ENCODE measurements at regions not wholly inside any gene's neighbourhood (a gene's known extent, or its start where the extent isn't known, plus 50 kb on each side); places are given as distances from the start of the nearest gene placed in this dataset.

DNA sequence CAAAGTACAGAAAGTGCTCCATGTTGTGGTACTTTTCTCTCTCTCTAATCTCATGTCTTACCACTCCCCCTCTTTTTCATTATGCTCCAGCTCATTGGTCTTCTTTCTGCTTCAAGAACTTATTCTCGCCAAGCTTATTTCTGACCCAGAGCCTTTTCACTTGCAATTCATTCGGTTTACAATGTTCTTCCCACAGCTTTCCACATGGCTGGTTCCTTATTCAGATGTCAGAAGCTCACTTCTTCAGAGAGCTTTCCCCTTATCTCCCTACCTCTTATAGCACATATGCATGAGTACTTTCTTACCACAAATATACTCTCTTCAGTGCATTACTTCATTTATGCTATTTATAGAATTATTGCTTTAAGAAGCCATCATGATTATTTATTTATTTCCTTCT is 338.8 kb upstream of the ATP10B start:
- no peak overlapping the region for H3K4me3 ChIP-seq (ENCODE audit: low read depth, low read length)
- DNase-seq (ENCODE audit: low read depth): no peak
- TF ChIP-seq, protein P1, sequence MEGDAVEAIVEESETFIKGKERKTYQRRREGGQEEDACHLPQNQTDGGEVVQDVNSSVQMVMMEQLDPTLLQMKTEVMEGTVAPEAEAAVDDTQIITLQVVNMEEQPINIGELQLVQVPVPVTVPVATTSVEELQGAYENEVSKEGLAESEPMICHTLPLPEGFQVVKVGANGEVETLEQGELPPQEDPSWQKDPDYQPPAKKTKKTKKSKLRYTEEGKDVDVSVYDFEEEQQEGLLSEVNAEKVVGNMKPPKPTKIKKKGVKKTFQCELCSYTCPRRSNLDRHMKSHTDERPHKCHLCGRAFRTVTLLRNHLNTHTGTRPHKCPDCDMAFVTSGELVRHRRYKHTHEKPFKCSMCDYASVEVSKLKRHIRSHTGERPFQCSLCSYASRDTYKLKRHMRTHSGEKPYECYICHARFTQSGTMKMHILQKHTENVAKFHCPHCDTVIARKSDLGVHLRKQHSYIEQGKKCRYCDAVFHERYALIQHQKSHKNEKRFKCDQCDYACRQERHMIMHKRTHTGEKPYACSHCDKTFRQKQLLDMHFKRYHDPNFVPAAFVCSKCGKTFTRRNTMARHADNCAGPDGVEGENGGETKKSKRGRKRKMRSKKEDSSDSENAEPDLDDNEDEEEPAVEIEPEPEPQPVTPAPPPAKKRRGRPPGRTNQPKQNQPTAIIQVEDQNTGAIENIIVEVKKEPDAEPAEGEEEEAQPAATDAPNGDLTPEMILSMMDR (conservative IDR thresholded peaks at IDR 0.05; ENCODE audit: low read depth, low read length): no peak

DNA sequence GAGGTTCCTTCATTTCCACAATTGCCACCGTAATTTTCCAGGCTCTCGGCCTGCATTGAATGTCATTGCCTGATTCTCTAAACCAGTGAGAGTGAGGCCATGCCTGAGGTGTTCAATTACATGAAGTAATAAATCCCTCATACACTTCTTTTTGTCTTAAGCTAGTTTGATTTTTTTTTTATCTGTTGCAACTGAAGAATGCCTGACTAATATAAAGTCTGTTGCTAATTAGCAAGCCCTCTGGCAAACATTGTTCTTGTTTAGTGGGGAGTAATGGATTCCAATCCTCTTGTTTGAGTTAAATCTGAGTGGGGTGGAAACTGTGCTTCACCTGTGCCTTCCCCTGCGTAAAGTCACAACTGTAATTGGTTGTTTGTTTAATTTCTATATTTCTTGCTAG is 338.1 kb upstream of the ATP10B start:
- DNase-seq (ENCODE audit: low read depth): no peak
- TF ChIP-seq, protein P1 (conservative IDR thresholded peaks at IDR 0.05; ENCODE audit: low read depth, low read length): no peak
- H3K4me3 ChIP-seq (ENCODE audit: low read depth, low read length): no peak overlapping the region

DNA sequence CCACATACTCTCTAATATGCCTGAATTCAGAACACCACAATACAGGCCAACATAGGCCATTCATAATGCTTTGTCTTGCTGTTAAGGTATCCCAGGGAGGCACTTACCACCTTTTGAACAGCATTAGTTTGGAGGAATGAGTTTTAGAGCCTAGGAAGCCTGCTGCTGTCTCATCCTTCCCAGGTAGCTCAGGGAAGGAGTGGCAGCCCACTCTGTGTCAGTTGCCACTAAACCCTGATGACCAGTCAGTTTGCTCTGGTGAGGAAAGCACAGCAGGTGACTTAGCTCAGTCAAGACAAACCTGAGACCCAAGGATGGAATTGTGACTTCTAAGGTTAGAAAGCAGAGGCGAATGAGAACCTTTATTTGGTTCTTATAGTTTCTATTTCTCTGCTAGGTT is 337.4 kb upstream of the ATP10B start:
- DNase-seq (ENCODE audit: low read depth): no peak
- TF ChIP-seq, protein P1 (conservative IDR thresholded peaks at IDR 0.05; ENCODE audit: low read depth, low read length): no peak
- no peak overlapping the region for H3K4me3 ChIP-seq (ENCODE audit: low read depth, low read length)

DNA sequence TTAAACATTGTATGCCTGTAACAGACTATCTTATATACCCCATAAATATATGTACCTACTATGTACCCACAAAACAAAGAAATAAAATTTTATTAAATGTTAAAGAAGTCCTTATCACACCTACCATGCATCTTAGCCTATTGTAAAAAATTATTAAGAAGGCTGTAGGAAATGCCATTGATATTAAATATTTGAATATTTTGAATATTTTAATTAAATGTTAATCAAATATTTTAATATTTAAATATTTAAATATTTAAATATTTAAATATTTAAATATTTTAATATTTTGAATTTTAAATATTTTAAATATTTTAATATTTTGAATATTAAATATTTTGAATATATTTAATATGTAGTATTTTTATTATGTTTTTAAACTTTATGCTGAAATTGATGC is 331.5 kb upstream of the ATP10B start:
- H3K4me3 ChIP-seq (ENCODE audit: low read depth, low read length): no peak overlapping the region
- DNase-seq (ENCODE audit: low read depth): no peak
- TF ChIP-seq, protein P1 (conservative IDR thresholded peaks at IDR 0.05; ENCODE audit: low read depth, low read length): no peak

DNA sequence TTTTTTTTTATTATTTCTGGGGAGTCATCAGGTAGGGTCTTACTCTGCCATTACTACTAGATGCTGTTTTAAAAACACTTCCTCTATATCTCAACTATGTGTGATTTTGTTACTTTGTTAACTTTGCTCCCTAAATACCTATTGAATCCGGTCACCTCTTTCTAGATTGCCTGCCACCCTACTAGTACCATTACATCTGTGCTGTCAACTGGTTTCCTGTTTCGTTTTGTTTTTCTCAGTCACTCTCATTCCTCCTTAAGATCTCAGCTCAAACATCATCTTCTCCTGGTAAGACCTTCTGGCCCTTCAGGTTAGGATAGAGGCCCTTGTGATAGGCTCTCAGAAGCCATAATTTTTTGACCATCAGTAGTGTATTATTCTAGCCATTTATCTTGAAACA is 324.2 kb upstream of the ATP10B start:
- H3K4me3 ChIP-seq (ENCODE audit: low read depth, low read length): no peak overlapping the region
- DNase-seq (ENCODE audit: low read depth): no peak

DNA sequence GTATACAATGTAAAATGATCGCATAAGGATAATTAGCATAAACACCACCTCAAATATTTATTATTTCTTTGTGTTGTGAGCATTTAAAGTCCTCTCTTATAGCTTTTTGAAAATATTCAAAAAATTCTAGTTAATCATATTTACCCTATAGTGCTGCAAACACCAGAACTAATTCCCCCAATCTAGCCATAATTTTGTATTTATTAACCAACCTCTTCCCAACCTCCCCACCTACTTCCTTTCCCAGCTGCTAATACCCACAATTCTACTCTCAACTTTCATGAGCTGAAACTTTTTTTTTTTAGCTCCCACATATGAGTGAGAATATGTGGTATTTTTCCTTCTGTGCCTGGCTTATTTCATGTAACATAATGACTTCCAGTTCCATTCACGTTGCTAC is 317.8 kb upstream of the ATP10B start:
- DNase-seq (ENCODE audit: low read depth): no peak
- TF ChIP-seq, protein P1 (conservative IDR thresholded peaks at IDR 0.05; ENCODE audit: low read depth, low read length): no peak
- H3K4me3 ChIP-seq (ENCODE audit: low read depth, low read length): no peak overlapping the region

More for the DNA sequence above, 324.2 kb upstream of the ATP10B start:
- TF ChIP-seq, protein P1 (conservative IDR thresholded peaks at IDR 0.05; ENCODE audit: low read depth, low read length): no peak

DNA sequence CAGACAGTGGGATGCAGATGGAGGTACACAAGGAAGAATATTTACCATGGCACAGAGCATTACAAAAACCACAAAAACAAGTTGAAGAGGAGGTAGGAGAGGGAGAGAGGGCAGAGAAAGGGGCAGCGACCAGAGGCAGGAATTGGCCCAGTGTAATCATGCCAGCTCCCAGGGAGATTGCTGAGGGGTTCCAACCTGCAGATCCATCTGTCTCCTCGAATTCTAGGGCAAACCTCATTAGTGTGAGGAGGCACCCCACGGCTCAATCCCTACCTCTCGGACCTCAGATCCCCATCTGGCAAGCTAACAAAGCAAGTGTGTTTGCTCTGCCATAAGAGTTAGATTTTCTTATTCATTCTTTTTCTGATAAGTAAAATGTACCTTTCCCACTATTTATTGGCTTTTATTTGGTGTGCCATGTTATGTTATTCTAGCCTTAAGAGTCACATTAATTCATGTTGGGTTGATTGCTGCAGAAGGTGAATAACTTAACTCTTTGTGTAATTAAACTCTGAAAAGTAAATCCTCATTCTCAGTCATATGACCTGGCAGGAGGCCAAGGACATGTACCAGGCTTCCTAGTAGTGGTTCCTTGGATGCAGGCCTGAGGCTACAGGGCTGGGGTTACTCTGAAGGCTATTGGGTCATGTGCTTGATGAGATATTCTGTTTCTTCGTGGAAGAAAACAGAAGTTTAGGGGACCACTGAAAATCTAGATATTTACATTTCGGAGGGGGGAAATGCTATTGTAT is 315.2 kb upstream of the ATP10B start:
- TF ChIP-seq, protein P1 (conservative IDR thresholded peaks at IDR 0.05; ENCODE audit: low read depth, low read length): no peak
- H3K4me3 ChIP-seq (ENCODE audit: low read depth, low read length): no peak overlapping the region
- no peak for DNase-seq (ENCODE audit: low read depth)

All from choroid plexus epithelial cell (primary cell).